ENCODE measurements at regions not wholly inside any gene's neighbourhood (a gene's known extent, or its start where the extent isn't known, plus 50 kb on each side); places are given as distances from the start of the nearest gene placed in this dataset.
"Not testable (repeated sequence)": the region's sequence is repeated elsewhere in the genome, so short reads cannot be mapped to it uniquely, and the experiment has no call there.

- TF ChIP-seq PATZ1 (CRISPR knock-in tag; IDR thresholded peaks at IDR 0.05; ENCODE audit: borderline replicate concordance); TSHZ2 (CRISPR knock-in tag; IDR thresholded peaks at IDR 0.05); ZFP30 (CRISPR knock-in tag; IDR thresholded peaks at IDR 0.05); ISL1 (CRISPR knock-in tag; IDR thresholded peaks at IDR 0.05); POU6F1 (CRISPR knock-in tag; IDR thresholded peaks at IDR 0.05; ENCODE audit: borderline replicate concordance, low read depth); ARNTL (CRISPR knock-in tag; IDR thresholded peaks at IDR 0.05; ENCODE audit: borderline replicate concordance, low read depth); CREB5 (CRISPR knock-in tag; IDR thresholded peaks at IDR 0.05; ENCODE audit: low read depth); ZFP3 (CRISPR knock-in tag; IDR thresholded peaks at IDR 0.05); RARB (CRISPR knock-in tag; IDR thresholded peaks at IDR 0.05); SNAI2 (CRISPR knock-in tag; IDR thresholded peaks at IDR 0.05): not testable (repeated sequence)
Measured at GRCh38 chr1:171413557-171413956, 71.8 kb upstream of the PRRC2C start.
